Posterior cingulate gyrus (tissue), 11 donors: ENCODE measurements at regions not wholly inside any gene's neighbourhood (a gene's known extent, or its start where the extent isn't known, plus 50 kb on each side); places are given as distances from the start of the nearest gene placed in this dataset.

Experiments used
- DNase-seq, 10 donors: peaks; one replicate each; pipeline versions ENCODE4 v3.0.0 to v3.0.0-alpha.2; 2020 to 2021; ENCODE audit warnings: mixed read lengths in 3 of 10
- intact Hi-C: fragments of 100-400 bp; cut with DNase I; formaldehyde crosslinking; loops from one replicate; pipeline ENCODE4 v1.15.1; 2023

- peak in 1 of 10 donors; percentile 47 for DNase-seq
- intact Hi-C loops: no loop called here
These were observed 83.9 kb upstream of the IRS2 start for GRCh38 chr13:109870274-109870673.

GRCh38 chr13:109869312-109870237 is 83.2 kb upstream of the IRS2 start:
- intact Hi-C loops: no loop called here
- DNase-seq: peak; percentile 36 to 94 (median 74)

GRCh38 chr13:109868578-109869311 is 82.4 kb upstream of the IRS2 start:
- DNase-seq: no peak
- intact Hi-C loops: no loop called here

GRCh38 chr13:109867766-109868165 is 81.4 kb upstream of the IRS2 start:
- intact Hi-C loops: no loop called here
- DNase-seq: no peak

- no peak for DNase-seq
- intact Hi-C loops: no loop called here
These were observed 76.2 kb upstream of the IRS2 start for GRCh38 chr13:109862627-109863026.

- no peak for DNase-seq
- intact Hi-C loops: no loop called here
These were observed 73.5 kb upstream of the IRS2 start for GRCh38 chr13:109859898-109860297.

- intact Hi-C loops: no loop called here
- no peak for DNase-seq
These were observed 72.9 kb upstream of the IRS2 start for GRCh38 chr13:109859216-109859835.

GRCh38 chr13:109858319-109858718 is 71.9 kb upstream of the IRS2 start:
- no peak for DNase-seq
- intact Hi-C loops: no loop called here

GRCh38 chr13:109857803-109858202 is 71.4 kb upstream of the IRS2 start:
- no peak for DNase-seq
- intact Hi-C loops: no loop called here

GRCh38 chr13:109857325-109857724 is 70.9 kb upstream of the IRS2 start:
- intact Hi-C loops: no loop called here
- DNase-seq: peak in 1 of 10 donors; percentile 29

- no peak for DNase-seq
- intact Hi-C loops: no loop called here
These were observed 70.0 kb upstream of the IRS2 start for GRCh38 chr13:109856350-109856749.

GRCh38 chr13:109853153-109853552 is 66.8 kb upstream of the IRS2 start:
- no peak for DNase-seq
- intact Hi-C loops: no loop called here

GRCh38 chr13:109846185-109846584 is 59.8 kb upstream of the IRS2 start:
- no peak for DNase-seq
- intact Hi-C loops: no loop called here

- no peak for DNase-seq
- intact Hi-C loops: no loop called here
These were observed 58.0 kb upstream of the IRS2 start for GRCh38 chr13:109844396-109844795.

GRCh38 chr13:109843695-109844094 is 57.3 kb upstream of the IRS2 start:
- intact Hi-C loops: no loop called here
- no peak for DNase-seq

GRCh38 chr13:109842212-109842920 is 56.0 kb upstream of the IRS2 start:
- no peak for DNase-seq
- intact Hi-C loops: no loop called here

GRCh38 chr13:109840893-109841287 is 54.5 kb upstream of the IRS2 start:
- intact Hi-C loops: no loop called here
- DNase-seq: no peak

GRCh38 chr13:109840201-109840892 is 54.0 kb upstream of the IRS2 start:
- intact Hi-C loops: no loop called here
- DNase-seq: no peak

- intact Hi-C loops: no loop called here
- no peak for DNase-seq
These were observed 50.5 kb upstream of the IRS2 start for GRCh38 chr13:109836629-109837607.
